Left kidney (tissue), 1 donor: ENCODE measurements at regions not wholly inside any gene's neighbourhood (a gene's known extent, or its start where the extent isn't known, plus 50 kb on each side); places are given as distances from the start of the nearest gene placed in this dataset.

Experiments used
- DNase-seq: peaks from one replicate; pipeline ENCODE4 v3.0.0-alpha.2; 2013

DNA sequence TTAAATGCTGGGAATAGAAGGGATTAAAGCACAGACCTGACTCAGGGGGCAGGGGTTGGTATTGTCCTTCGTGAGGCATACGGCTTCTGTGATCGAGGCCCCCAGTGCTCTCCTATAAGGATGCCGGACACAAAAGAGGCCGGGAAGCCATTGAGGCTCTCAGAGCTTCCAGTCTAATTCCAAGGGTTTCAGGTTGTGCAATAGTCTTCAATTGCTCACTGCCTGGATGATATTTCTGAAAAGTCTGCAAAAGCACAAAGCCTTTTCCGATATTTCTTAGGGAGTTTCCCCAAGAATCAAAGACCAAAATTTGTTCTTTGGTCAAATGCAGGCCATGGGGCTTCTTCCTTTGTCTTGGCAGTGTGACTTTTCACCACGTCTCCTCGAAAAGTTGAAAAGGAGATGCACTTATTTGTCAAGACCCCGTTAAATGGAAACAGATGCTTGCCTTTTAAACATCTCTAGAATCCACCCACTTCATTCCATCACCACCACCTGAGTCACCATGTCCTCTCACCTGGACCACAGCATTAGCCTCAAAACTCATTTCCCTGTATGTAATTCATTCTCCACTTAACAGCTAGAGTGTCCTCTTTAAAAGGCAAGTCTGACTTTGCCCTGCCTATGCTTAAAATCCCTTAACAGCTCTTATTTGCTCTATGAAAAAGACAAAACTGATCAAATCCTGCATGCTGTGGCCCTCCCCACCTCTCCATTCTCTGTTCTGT is 134.8 kb upstream of the NAMPT start:
- no peak for DNase-seq

DNA sequence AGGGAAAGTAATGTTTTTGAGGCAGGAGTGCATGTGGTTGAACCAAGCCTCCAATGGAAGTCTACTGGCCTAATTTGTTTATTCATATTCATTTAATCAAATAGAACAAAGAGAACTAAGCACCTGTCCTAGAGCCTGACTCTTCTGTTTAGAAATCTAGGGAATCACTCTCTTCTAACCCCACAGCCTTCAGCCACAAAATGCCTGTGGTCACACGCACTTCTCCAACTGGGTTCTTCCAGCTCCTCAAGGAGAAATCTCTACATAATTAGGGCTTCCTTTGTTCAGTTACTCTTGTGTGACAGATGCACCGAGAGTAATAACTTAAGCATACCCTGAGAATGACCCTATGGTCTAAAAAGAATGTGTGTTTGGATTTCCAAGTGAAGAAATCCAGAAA is 133.7 kb upstream of the NAMPT start:
- DNase-seq = no peak

DNA sequence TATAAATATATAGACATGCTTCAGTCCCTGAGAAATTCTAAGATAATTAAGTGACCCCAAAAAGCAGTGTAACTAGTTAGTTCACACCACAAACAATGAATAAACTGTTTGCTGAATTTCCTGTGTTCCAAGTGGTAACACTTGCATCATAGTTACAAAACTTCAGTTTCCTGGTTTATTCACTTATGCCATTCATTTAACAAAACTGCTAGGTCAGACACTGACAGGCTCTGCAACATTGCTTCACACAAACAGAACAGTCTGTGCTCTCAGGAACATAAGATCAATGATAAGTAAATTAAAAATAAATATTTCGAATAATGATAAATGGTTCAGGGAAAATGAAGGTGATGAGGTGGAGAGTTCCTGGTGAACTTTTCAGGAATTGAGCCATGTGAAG is 133.3 kb upstream of the NAMPT start:
- DNase-seq = no peak

DNA sequence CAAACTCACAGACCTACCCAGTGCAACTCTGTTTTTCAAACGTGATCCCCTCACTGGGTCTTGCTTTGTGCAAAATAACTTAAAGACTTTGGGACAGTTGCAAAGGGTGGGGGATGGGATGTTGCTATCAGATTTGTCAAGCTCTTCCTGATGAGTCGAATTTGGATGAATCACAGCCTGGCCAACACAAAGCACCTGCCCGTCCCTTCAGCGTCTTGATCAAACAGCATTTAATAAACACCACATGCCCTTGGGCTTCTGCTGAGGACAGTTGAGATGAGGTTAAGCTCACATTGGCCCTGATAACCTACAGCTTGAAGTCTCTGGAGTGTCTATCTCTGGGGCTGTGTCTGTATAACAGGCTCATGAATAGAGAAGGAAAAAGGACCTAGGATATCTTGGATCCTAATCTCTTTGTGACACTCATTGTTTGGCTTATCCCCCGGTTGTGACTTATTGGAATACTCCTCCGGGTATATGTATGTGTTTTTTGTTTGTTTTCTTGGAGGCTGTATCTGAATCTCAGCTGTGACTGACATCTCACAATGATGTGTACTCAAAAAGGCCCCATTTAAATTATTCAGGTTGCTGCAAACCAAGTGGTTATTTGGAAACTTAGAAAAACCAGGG is 132.6 kb upstream of the NAMPT start:
- DNase-seq = no peak

DNA sequence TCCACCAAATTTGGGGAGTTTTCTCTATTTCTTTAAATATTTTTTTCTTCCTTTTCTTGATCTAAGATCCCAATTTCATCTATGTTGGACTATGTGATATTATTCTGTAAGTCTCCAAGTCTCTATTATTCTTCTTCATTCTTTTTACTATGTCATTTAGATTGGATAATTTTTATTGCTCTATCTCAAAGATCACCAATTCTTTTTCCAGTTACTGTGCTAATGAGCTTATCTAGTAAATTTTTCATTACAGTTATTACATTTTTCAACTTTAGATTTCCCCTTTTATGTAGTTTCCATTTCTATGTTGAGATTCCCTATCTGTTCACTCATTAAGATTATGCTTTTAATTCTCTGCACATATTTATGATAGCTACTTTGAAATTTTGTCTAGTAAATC is 131.6 kb upstream of the NAMPT start:
- DNase-seq = no peak

DNA sequence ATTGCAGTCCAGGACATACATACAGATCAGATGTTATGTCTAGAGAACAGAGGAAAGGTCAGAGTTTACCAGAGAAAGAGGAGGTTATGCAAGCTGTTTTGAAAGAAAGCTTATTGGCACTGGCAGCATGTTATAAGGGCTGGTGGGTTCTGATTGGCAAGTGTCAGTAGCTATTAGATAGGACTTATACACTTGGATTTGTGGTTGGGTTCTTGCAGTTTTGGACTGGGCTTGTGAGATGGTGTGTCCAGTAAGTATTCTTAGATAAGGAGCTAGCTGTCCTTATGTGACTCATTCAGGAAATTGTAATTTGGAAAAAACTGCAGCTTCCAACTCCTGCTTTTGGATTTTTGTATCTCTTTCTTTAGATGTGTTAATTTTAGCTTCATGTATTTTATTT is 130.7 kb upstream of the NAMPT start:
- no peak for DNase-seq

DNA sequence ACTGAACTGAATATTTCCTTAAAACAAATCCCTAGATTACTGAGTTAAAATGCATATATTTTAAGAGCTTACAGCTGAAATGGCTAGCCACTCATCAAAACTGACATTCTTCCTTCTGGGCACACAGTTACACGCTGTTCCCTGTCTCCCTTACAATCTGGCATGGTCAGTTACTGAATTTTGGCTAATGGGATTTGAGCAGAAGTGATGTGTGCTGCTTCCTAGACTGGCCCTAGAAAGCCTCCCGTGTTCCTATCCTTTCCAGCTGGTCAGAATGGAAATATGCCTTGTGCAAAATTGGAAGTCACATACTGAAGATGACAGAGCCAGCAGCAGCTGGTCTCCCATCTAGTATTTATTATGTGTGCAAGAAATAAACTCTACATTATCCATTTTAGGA is 128.7 kb upstream of the NAMPT start:
- DNase-seq = no peak

DNA sequence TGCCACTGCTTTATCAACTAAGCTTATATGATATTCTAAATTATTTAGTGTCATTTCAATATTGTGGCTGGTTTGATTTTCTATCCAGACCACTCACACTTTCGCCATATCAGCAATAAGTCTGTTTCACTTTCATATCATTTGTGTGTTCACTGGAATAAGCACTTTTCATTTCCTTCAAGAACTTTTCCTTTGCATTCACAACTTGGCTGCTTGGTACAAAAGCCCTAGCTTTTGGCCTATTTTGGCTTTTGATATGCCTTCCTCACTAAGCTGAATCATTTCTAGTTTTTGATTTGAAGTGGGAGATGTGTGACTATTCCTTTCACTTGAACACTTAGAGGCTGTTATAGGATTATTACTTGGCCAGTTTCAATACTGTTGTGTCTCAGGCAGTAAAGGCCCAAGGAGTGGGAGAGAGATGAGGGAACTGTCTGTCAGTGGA is 120.9 kb upstream of the NAMPT start:
- no peak for DNase-seq

DNA sequence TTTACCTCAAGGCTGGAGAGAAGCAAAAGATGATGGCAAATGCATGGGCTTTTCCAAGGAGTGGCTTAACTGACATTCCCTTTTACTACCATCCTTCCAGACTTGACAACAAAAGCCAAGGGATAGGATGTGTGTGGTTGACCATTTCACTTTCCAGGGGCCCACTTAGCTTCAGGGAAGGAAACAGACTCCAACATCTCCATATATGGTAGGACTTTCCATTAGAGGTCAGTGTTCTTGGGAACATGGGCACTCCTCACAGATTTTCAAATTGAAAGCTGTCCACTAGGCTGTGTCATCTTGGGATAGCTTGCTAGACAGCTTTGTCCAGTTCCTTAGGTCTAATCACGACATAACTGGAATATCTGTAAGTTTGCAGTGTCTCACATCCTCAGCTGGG is 118.1 kb upstream of the NAMPT start:
- DNase-seq = no peak

DNA sequence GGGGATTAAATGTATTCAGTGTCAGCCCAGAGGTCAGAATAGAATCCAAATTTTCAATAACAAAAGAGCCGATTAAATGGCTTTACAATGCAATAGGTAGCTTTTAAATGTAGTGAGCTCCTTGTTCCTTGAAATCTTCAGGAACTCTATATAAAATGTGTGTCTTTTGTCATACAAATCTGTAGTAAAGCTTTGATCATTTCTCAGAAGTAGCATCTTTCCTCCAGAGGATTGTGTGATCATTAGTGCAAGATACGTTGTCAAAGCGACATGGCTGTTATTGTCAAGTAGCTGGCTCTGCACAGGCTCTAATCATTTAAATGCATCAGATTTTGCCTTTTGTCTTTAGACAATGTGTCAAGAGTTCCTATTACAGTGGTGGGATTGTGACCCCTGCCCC is 116.1 kb upstream of the NAMPT start:
- DNase-seq = no peak

DNA sequence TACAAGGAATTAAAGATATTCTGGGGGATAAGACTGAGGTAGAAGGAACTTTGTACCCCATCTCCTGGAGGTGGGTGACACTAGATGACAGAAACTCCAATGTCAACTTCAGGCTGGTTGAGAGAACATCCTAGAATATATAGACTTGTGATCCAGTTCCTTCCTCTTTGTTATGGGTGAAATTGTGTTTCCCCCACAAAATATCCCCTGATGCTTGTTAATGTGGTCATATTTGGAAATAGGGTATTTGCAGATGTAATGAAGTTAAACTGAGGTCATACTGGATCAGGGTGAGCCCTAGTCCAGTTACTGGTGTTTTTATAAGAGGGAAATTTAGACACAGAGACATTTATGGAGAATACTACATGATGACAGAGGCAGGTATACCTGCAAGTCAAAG is 114.0 kb upstream of the NAMPT start:
- no peak for DNase-seq

DNA sequence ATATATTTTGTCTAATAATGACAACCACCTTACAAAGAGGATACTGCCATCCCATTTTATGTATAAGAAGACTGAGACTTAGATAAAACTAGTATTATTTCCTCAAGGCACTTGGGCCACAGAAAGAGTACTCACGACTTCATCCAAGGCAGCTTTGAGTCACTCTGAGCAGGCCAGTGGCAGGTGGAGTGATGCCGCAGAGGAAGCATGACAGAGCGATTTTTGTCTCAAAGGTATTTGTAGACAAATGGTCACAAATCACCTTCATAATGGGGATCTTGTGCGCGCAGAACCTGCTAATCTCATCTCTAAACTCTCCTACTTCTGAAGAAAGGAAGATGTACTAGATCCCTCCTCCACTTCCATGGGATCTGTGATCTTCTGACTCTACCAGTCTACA is 113.2 kb upstream of the NAMPT start:
- DNase-seq = no peak

DNA sequence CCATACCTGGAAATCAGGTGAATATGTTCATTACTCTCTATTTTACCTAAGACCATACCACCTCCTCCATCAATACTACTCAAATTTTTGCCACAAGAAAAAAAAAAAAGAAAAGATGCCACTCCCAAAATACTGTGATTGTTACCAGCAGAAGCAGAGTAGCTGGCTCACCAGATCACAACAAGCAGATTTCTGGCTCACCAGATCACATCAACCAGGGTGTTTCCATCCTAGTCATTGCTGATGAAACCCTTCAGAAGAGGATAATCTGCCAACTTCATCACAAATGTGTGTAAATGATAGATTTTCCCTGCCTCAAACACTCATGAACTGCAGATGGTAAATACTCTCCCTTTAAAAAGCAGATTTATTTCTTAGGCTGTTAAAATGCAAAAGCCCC is 109.7 kb upstream of the NAMPT start:
- no peak for DNase-seq

DNA sequence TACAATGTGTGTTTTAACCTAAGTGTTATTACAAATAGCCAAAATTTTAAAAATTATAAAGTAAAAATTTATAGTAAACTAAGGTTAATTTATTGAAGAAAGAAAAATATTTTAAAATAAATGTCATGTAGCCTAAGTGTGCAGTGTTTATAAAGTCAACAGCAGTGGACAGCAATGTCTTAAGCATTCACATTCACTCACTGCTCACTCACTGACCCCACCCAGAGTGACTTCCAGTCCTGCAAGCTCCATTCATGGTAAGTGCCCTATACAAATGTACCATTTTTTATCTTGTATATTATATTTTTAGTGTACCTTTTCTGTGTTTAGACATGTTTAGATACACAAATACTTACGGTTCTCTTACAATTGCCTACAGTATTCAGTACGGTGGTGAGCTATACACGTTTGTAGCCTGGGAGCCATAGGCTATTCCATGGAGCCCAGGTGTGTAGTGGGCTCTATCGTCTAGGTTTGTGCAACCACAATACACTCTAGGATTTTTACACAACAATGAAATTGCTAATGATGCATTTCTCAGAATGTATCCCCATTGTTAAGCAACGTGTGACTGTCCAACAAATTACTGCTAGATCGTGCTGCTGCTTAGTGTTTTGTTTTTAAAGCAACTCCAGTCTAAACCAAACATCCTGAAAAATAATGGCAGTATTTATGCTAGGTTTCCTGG is 108.9 kb upstream of the NAMPT start:
- DNase-seq = no peak

DNA sequence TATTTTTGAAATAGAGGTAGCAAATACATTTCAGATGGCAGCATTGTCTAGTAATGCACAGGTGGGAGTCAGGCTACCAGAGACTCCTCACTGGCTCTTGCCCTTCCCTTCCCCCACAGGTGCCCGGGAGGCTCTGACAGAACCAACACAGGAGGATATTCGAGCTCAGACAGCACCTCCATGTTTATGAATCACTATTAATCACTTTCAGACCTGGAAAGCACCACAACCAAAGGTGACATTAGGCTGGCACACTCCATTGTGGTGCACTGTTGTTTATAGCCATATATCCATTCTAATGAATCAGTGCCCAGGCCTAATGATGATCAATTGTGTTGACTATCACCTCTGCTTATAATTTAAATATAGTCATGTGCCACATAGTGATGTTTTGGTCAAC is 107.8 kb upstream of the NAMPT start:
- DNase-seq = no peak

DNA sequence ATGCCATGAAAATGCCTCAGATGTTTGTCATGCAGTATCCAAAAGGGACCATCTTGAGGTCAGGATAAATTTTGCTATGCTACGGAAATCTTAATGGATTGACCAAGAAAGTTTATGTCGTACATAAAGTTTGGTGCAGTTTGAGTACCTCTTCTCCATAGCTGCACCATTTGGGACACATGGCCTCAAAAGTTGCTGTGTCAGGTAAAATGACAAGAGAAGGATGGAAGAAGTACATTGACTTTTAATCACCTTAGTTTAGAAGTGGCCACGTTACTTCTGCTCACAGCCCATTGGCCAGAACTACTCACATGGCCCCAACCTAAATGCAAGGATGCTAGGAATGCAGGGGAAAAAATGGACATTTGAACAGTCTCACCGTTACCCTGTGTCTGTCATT is 107.4 kb upstream of the NAMPT start:
- no peak for DNase-seq

DNA sequence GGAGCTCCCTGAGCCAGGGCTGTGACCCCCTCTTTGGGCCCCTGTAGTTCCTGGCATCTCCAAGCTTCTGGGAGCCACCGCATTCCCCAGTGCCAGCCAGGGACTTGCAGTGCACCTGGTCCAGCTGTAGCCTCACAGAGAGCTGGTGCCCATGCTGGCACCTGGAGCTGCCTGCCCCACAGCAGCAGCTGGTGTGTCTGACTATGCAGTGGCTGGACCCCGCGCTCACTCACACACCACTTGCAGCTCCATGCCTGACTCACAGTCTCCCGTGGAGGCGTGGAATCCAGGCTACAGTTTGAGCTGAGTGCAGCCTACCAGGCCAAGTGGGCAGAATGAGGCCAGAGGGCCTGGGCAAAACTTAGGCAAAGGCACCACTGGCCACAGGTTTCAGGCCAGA is 102.2 kb upstream of the NAMPT start:
- no peak for DNase-seq

DNA sequence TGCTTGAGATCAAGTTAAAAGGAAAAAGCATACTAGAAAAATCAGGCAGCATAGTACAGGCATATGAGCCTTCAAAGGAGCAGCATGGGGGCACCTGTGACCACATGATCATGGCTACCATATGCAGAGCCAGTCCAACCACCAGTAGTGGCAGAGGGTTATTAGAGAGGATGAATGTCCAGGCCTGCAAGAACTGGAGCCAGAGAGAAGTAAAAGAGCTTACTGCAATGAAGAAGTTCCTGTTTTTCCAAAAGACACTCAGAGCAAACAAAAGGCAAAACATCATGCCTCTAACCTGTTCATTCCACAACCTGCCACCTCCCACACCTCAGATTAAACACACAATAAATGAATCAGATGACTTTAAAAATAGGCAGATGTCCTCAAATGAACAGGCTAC is 99.6 kb upstream of the NAMPT start:
- DNase-seq = no peak

DNA sequence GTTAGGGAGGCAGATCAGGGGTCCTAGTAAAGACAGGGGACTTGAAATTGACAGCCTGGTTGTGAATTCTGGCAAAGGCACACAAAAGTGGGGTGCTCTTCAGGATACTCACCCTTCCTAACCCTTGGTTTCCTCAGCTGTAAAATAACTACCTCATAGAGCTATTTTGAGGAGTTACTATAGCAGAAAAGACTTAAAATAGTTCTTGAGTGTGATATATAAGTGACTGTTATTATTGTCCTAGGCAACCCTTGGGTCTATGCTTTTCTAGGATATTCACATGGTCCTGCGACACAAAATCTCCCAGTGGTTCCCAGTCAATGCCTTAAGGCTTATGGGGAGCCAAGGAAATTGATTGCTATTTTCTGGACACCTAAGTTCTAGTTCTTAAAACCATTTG is 98.1 kb upstream of the NAMPT start:
- DNase-seq = no peak

DNA sequence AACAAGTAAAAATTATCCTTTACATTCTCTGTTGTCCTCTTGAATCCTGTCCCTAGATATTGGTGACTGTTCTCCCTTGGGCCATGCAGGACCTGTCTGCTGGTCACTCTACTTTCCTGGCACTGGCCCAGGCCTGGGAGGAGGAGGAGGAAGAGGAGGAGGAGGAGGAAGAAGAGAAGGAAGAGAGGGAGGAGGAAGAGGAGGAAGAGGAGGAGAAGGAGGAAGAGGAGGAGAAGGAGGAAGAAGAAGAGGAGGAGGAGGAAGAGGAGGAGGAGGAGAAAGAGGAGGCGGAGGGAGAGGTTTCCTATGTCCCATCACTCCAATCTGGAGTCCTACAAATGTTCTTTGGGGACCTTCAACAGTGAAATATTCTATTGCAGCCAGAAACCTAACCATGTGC is 97.3 kb upstream of the NAMPT start:
- DNase-seq = no peak

DNA sequence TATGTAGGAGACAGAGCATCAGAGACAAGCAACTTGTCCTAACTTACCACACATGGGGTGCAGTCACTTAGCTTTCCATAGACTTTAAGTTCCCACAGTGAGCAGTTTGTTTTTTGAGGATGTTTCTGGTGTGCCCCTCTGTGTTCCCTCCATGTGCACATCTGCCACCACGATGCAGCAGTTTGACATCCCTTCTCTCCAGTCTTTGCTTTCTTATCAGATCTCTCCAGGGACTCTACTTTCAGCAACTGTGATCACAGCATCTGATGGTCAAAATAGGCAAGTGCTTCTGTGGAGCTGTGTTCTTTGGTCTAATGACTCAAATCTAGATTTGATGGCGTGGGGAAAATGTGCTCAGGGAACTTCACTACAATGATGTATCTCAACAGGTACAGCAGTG is 96.5 kb upstream of the NAMPT start:
- DNase-seq = no peak

DNA sequence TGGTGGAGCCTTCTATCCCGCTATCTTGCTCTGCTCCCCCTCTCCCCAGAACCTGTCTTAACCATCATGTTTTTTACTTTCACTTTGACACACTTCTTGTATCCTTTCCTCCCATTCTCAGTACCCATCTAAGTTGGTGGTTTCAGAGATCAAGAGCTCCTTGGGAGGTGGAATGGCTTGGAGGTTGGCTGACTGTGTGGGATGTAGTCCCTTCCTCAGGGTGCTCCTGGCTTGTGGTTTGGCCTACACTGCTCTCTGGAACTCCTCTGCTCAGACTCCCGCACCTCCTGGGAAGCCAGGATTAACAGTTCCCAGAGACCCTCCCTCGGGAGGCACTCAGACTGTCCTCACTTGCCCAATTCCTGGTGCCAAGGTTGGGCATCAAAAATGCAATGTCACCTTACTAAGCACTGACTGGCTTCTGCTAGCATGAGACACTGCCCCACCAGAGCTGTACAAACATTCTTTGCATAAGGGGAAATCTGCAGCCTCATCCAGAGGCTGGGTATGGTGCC is 93.1 kb upstream of the NAMPT start:
- no peak for DNase-seq

DNA sequence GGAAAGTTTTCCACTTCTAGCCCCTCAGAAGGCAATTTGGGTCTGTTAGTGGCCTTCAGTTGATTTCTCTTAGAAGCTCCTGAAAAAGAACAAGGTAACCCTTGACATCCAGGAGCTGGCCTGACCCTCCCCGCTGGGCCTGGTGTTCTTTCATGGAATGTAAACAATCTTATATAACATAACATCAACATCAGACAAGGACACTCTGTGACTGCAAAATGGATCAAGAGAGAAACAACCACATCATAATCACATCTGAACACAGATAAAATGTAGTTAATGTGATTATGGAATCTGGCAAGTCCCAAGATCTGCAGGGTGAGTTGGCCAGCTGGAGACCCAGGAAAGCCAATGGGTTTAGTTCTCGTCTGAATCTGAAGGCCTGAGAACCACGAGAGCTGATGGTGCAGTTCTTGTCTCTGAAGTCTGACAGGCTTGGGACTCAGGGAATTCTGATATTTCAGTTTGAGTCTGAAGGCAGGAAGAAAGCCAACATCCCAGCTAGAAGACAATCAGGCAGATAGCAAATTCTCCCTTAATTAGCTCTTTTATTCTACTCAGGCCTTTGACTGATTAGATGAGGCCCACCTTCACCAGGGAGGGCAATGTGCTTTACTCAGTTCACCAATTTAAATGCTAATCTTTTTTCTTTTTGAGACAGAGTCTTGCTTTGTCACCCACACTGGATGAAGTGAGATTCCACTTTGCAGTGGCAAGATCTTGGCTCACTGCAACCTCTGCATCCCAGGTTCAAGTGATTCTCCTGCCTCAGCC is 91.4 kb upstream of the NAMPT start:
- DNase-seq = no peak
